ENCODE measurements at regions not wholly inside any gene's neighbourhood (a gene's known extent, or its start where the extent isn't known, plus 50 kb on each side); places are given as distances from the start of the nearest gene placed in this dataset.

DNA sequence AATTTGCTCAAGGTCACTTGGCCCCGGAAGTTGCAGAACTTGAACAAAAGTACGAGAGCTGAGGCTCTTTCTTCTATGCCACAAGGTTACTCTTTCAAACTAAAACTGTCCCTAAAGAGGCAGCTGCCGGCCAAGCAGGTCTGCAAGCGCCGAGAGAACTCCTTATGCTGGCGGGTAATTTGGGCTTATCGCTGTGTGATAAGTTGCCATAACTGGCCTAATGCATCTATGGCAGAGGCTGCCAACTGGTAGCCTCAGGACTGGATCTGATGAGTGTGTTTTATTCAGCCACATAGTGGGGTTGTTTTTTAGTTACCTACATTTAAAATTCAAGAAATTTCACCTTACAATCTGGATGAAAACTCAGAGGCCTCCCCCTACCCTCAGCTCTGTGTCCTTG, 68.1 kb upstream of the SPOCK1 start:
- DNase-seq: no peak

DNA sequence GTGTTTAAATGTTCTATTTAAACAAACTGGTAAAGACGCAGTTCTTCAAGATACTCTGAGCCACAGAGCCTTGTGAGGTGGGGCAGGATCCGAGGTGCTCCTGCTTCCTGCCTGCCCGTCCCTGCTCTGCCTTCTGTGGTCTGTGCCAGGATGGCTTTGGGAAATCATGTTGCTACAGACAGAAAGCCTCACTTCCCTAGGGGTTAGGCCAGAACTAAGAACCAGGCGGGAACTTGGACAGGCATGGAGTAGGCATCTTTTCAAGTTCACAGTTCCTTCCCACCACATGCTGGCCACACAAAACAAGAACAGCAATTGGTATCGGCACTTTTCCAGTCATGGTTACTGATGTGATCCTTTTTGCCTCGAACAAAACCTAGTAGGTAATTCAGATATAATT, 67.7 kb upstream of the SPOCK1 start:
- DNase-seq: no peak

DNA sequence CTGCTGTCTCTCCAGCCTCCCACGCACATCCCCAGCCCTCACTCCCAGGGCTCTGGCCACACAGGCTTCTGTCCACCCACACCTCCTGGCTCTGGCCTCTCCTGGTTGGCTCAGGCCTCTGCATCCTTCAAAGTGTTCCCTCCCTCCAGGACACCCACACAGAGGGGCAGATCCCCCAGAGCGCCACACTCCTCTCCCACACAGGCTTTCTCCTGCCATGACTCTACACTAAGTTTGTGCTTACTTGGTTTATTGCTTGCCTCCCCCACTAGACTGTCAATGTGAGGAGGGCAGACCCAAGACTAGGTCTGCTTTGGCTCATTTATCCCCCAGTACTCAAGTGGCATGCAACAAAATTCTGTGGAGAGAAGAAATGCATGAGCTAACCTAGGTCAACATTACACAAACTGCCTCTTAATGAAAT, 67.0 kb upstream of the SPOCK1 start:
- DNase-seq: peak; percentile 52

DNA sequence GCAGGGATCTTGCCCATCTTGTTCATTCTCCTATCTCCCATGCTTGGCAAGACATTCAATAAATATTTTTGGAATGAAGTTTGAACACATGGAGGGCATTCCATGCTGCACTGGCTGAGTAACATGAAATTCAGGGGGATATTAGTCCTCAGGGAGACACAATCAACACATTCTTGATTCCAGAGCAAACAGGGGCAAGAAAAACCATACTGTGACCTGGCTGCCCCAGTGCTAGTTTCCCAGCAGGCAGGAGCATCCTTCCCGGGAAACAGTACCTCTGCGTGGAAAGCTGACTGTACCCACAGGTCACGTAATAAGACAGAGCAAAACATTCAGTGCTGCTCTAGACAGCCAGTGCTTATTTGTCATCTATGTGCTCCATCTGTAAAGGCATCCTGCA, 66.3 kb upstream of the SPOCK1 start:
- DNase-seq: peak; percentile 90

DNA sequence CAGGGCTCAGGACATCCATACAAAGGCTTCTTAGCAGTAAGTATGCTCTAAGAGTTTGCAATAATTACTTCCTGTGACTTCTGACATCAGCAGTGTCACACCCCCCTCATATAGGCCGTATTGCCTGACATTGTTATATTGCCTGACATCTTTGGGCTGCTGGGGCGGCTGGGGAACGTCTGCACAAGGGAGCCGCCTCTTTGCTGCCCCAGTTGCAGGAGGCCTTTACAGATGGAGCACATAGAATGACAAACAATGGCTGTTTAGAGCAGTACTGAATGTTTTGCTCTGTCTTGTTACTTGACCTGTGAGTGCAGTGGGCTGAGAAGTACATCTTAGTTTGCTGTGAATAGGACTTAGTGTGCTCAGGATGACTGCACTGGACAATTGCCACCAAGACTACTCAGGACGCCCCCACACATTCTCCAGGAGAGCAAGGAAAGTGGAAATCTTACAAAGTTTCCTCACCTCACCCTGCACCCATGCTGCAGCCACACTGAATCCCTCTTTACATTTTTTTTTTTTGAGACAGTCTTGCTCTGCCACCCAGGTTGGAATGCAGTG, 65.4 kb upstream of the SPOCK1 start:
- peak; percentile 34 for DNase-seq

DNA sequence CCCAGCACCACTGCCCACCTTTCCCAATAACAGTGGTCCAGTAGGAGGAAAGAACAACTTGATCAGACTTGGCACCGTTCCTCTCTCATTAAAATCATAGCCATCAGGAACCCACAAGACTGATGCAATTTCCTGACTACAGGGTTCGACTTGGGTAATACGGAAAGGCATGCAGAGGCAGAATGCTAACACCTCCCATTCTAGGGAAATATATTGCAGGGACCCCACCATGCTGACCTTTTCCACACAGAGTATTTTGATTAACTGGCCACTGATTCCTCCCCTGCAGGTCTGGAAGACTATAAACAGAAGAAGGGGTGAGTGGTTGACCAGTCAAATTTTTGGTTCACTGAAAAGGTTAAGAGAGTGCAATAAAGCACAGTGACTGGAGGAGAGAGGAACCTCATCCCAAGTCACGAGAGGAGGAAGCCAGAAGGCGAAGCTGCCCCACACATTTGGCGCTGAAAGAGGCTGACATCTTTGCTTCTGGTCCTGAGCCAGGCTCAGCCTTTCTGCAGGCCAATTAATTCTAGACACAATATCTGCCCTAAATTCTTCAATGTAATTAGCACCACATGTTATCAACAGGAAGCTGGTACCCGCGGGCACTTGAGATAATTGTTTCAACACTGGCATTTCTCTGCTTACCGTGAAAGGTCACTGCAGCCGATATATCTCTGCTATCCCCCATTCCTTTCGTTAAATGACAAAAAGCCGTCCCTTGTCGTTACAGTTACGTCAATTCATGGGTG, 64.7 kb upstream of the SPOCK1 start:
- peak; percentile 94 for DNase-seq

DNA sequence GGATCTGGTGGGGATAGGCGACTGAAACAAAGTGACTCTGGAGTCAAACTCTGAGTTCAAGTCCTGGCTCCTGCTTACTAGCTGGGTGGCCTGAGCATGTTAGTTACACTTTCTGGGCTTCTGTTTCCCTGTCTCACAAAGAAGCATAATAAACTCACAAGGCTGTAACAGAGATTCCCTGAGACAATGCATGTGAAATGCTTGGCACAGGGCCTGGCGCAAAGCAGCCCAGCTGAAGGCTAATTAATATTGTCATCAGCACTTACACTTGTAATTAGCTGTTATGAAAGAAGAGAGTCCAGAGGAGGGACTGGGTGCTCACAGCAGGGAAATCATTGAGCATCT, 64.1 kb upstream of the SPOCK1 start:
- no peak for DNase-seq

DNA sequence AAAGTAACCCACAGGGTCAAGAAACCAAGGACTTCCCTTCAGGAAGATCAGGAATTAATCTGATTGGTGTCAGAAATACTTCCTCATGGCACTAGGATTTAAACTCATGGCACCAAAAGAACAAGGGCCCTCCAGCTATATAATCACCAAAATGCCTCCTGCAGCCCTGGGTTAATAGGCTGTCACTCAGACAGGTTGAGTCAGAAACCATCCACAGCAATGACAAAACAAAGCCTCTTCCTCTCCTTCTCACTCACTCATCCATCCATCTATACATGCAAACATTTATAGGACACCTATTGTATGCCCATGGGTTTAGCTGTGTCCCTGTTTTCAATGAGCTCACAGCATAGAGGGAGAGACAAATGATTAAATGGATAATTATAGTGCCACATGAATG, 62.5 kb upstream of the SPOCK1 start:
- DNase-seq: no peak

DNA sequence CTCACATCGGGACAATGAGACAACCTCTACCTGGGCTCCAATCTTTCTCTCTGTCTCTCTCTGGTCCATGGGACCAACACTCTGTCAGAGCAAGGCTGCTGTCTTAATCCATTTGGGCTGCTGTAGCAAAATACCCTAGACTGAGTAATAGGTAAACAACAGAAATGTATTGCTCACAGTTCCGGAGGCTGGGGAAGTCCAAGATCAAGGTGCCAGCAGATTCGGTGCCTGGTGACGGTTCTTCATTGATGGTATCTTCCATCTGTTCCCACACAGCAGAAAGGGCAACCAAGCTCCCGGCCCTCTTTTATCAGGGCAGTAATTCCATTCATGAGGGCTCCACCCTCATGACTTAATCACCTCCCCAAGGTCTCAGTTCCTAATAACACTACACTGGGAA, 61.3 kb upstream of the SPOCK1 start:
- DNase-seq: no peak

All from fibroblast of skin of scalp (primary cell).